ENCODE measurements at regions not wholly inside any gene's neighbourhood (a gene's known extent, or its start where the extent isn't known, plus 50 kb on each side); places are given as distances from the start of the nearest gene placed in this dataset.

- TF ChIP-seq CTCF (IDR thresholded peaks at IDR 0.05 in 4 of 5, conservative IDR thresholded peaks at IDR 0.05 in 1 of 5) = no peak
- no peak for TF ChIP-seq POLR2A (IDR thresholded peaks at IDR 0.05)
These were observed 210.2 kb upstream of the PUM3 start for GRCh38 chr9:3054017-3054586.

Measured in gastrocnemius medialis (tissue), 4 donors.